ENCODE measurements at regions not wholly inside any gene's neighbourhood (a gene's known extent, or its start where the extent isn't known, plus 50 kb on each side); places are given as distances from the start of the nearest gene placed in this dataset.

DNA sequence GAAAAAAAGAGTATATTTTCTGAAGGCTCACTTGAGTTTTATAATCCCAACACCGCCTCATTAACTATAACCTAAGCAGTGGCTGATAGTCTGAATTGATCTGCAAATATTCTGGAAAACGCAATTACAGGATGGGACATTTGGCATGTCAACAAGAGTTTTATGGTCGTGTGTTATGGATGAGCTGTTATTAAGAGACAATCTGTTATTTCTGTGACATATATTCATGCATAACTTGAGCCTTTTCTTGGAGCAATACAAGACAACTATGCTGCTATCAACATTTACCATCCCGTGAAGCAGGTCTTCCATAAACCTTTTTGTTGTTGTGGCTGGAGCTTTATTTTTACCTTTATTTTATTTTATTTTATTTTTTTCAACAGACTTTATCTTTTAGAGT, 164.4 kb downstream of the SCG2 start:
- TF ChIP-seq, protein P1, sequence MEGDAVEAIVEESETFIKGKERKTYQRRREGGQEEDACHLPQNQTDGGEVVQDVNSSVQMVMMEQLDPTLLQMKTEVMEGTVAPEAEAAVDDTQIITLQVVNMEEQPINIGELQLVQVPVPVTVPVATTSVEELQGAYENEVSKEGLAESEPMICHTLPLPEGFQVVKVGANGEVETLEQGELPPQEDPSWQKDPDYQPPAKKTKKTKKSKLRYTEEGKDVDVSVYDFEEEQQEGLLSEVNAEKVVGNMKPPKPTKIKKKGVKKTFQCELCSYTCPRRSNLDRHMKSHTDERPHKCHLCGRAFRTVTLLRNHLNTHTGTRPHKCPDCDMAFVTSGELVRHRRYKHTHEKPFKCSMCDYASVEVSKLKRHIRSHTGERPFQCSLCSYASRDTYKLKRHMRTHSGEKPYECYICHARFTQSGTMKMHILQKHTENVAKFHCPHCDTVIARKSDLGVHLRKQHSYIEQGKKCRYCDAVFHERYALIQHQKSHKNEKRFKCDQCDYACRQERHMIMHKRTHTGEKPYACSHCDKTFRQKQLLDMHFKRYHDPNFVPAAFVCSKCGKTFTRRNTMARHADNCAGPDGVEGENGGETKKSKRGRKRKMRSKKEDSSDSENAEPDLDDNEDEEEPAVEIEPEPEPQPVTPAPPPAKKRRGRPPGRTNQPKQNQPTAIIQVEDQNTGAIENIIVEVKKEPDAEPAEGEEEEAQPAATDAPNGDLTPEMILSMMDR (IDR thresholded peaks at IDR 0.05; ENCODE audit: control insufficient read depth, insufficient read depth, low read depth, low read length, missing control alignments), result no peak
- DNase-seq (ENCODE audit: low read depth), result no peak
- H3K4me3 ChIP-seq (ENCODE audit: control insufficient read depth, low read depth, low read length), result no peak overlapping the region

DNA sequence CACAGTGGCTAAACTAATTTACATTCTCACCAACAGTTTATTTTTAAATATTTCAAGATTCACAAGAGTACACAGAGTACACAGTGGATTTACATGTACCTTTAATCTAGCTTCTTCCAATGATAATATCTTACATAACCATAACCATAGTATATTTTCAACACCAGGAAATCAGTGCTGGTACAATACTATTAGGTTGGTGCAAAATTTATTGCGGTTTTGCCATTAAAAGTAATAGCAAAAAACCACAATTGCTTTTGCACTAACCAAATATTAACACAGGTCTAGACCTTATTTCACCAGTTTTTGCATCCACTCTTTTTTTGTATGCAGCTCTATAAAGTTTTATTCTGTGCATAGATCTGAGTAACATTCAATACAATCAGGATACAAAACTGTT, 163.0 kb downstream of the SCG2 start:
- TF ChIP-seq, protein P1 (IDR thresholded peaks at IDR 0.05; ENCODE audit: control insufficient read depth, insufficient read depth, low read depth, low read length, missing control alignments), result no peak
- no peak for DNase-seq (ENCODE audit: low read depth)
- H3K4me3 ChIP-seq (ENCODE audit: control insufficient read depth, low read depth, low read length), result no peak overlapping the region

GRCh38 chr2:223439786-223440185, 162.4 kb downstream of the SCG2 start:
- TF ChIP-seq, protein P1 (IDR thresholded peaks at IDR 0.05; ENCODE audit: control insufficient read depth, insufficient read depth, low read depth, low read length, missing control alignments), result no peak
- H3K4me3 ChIP-seq (ENCODE audit: control insufficient read depth, low read depth, low read length), result no peak overlapping the region
- DNase-seq (ENCODE audit: low read depth), result no peak

GRCh38 chr2:223442847-223443246, 159.3 kb downstream of the SCG2 start:
- TF ChIP-seq, protein P1 (IDR thresholded peaks at IDR 0.05; ENCODE audit: control insufficient read depth, insufficient read depth, low read depth, low read length, missing control alignments), result no peak
- DNase-seq (ENCODE audit: low read depth), result no peak
- H3K4me3 ChIP-seq (ENCODE audit: control insufficient read depth, low read depth, low read length), result no peak overlapping the region

GRCh38 chr2:223450246-223450645, 151.9 kb downstream of the SCG2 start:
- H3K4me3 ChIP-seq (ENCODE audit: control insufficient read depth, low read depth, low read length), result no peak overlapping the region
- TF ChIP-seq, protein P1 (IDR thresholded peaks at IDR 0.05; ENCODE audit: control insufficient read depth, insufficient read depth, low read depth, low read length, missing control alignments), result no peak
- DNase-seq (ENCODE audit: low read depth), result no peak

DNA sequence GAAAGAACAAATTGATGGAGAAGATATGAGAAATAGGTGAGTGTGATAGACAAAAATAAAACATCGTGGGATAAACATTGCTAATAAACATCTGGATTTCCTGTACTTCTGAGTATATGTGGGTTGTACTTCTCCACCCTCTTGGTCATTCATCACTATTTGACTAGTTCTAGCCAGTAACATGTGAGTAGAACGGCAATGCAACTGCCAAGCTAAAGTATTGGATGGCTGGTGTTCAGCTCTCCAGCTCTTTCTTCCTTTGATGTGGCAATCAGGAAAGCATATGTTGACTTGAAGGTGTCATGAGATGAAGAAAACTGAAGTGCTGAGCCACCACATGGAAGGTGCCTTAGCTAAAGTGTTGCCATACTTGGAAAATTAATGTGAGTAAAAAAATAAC, 144.9 kb downstream of the SCG2 start:
- no peak overlapping the region for H3K4me3 ChIP-seq (ENCODE audit: control insufficient read depth, low read depth, low read length)
- no peak for DNase-seq (ENCODE audit: low read depth)
- TF ChIP-seq, protein P1 (IDR thresholded peaks at IDR 0.05; ENCODE audit: control insufficient read depth, insufficient read depth, low read depth, low read length, missing control alignments), result no peak

Measured in AG09309 (cell line).